ENCODE measurements at regions not wholly inside any gene's neighbourhood (a gene's known extent, or its start where the extent isn't known, plus 50 kb on each side); places are given as distances from the start of the nearest gene placed in this dataset.

DNA sequence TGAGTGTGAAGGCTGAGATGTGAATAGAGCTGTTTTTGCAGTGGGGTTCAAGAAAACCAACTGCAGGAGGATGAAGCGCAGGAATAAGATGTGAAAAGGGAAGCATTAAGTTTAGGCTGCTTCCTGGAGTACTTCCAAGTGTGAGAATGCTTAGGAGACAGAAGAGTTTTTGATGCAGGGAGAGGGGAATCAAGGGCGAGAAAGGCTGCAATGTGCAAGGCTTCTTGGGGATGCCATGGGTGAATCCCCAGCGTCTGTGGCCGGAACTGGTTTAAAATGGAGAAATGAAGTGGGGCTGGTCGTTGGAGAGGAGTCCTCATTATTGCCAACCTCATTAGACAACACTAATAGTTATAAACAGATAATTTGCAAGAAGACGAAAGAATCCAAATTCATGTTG, 764.9 kb downstream of the LIG4 start:
- no peak for DNase-seq (ENCODE audit: low read depth in 3 of 3, low spot score in 2 of 3)

DNA sequence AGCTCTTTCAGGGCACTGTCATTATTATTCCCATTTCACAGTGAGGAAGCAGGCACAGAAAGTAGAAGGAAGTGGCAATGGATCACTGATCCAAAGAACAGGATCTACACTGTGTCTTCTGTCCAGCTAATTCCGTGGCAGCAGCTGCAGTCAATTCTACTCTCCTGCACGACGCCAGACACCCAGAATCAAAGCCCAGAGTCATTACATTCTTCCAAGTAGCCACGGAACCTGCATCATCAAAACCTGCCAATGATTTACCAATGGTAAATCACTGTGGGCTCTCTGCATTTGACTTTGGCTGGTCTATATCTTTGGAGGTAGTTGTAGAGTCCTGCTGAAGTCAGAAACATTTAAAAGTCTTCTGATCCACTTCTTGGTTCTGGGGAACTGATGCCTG, 767.7 kb downstream of the LIG4 start:
- DNase-seq (ENCODE audit: low read depth in 3 of 3, low spot score in 2 of 3), result no peak

DNA sequence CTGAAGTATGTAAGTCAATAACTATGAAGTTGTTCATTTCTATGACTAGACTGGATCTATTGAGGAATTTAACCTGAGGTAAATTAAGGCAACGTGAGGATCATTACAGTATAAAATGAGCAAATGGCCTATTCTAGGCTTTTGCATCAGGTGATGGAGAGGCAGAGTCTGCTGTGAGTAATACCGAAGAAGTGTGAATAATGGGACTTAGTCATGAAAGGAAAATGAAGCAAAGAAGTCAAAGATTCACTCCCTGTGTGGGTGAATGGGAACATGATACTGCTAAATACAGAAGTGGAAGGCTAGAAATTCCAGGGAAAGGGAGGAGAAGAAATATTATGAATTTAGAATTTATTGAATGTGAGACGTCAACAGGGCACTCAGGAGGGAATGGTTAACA, 774.1 kb downstream of the LIG4 start:
- DNase-seq (ENCODE audit: low read depth in 3 of 3, low spot score in 2 of 3), result no peak

GRCh38 chr13:107438251-107438650, 777.1 kb downstream of the LIG4 start:
- DNase-seq (ENCODE audit: low read depth in 3 of 3, low spot score in 2 of 3), result no peak

- DNase-seq (ENCODE audit: low read depth in 3 of 3, low spot score in 2 of 3), result no peak
Measured at GRCh38 chr13:107434347-107434746, 781.0 kb downstream of the LIG4 start.

- no peak for DNase-seq (ENCODE audit: low read depth in 3 of 3, low spot score in 2 of 3)
Measured at GRCh38 chr13:107427536-107427935, 787.8 kb downstream of the LIG4 start.

GRCh38 chr13:107422421-107422820, 792.9 kb downstream of the LIG4 start:
- DNase-seq (ENCODE audit: low read depth in 3 of 3, low spot score in 2 of 3), result no peak

DNA sequence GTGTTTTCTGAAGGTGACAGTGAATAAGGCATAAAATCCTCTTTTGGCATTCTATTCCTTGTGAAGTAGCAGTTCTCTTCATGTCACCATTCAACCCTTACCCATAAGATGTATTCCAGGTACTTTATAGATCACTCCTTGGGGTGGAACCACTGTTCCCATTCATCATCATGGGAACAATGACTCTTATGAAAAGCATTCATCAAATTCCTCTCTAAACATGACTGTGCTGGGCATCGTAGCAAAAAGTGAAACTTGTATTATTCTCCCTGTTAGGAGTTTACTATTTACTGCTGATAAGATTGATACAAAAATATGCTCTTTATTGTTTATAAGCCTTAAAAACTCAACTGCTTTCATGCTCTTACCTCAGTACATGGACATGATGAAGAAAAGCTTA, 793.4 kb downstream of the LIG4 start:
- DNase-seq (ENCODE audit: low read depth in 3 of 3, low spot score in 2 of 3), result no peak

DNA sequence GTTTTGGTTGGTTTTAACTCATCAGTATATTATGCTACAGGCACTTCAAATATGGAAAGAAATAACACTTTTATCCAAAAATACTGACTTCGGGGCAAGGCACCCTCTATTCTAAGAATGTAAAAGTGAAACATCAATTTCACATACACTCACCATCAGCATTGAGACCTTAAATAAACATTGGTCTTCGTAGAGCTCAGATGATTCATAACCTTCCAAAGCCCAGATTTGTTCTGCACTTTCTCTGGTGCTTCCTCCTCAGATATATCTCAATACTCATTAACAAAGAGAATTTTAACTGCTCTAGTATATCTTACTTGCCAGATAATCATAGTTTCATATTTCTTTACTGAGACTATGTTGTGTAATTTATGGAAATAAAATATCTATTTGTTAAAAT, 794.3 kb downstream of the LIG4 start:
- no peak for DNase-seq (ENCODE audit: low read depth in 3 of 3, low spot score in 2 of 3)

DNA sequence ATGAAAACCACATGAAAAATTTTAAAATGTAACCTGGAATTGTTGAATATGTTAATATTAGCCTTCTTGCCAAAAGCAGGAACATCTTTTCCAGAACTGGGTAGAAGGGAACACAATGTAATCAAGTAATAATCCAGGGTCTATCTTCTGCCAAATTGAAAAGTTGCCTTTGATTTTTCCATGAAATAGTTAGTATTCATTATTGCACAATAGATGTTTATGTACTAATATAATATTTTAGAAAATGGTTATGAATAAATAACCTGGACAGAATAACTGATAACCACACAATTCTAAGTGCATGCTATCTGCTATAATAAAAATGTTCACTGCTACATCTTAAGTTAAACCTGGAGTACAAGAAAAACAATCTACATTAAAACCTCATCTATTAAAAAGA, 802.3 kb downstream of the LIG4 start:
- DNase-seq (ENCODE audit: low read depth in 3 of 3, low spot score in 2 of 3), result no peak

- no peak for DNase-seq (ENCODE audit: low read depth in 3 of 3, low spot score in 2 of 3)
Measured at GRCh38 chr13:107407074-107407473, 808.3 kb downstream of the LIG4 start.

- DNase-seq (ENCODE audit: low read depth in 3 of 3, low spot score in 2 of 3), result no peak
Measured at GRCh38 chr13:107395927-107396662, 819.2 kb downstream of the LIG4 start.

- no peak for DNase-seq (ENCODE audit: low read depth in 3 of 3, low spot score in 2 of 3)
Measured at GRCh38 chr13:107392205-107392604, 823.1 kb downstream of the LIG4 start.

- no peak for DNase-seq (ENCODE audit: low read depth in 3 of 3, low spot score in 2 of 3)
Measured at GRCh38 chr13:107387525-107387924, 819.6 kb upstream of the ARGLU1 start.

- no peak for DNase-seq (ENCODE audit: low read depth in 3 of 3, low spot score in 2 of 3)
Measured at GRCh38 chr13:107379407-107380155, 811.6 kb upstream of the ARGLU1 start.

- DNase-seq (ENCODE audit: low read depth in 3 of 3, low spot score in 2 of 3), result no peak
Measured at GRCh38 chr13:107376341-107377125, 808.6 kb upstream of the ARGLU1 start.

- DNase-seq (ENCODE audit: low read depth in 3 of 3, low spot score in 2 of 3), result no peak
Measured at GRCh38 chr13:107375701-107376340, 807.9 kb upstream of the ARGLU1 start.

- DNase-seq (ENCODE audit: low read depth in 3 of 3, low spot score in 2 of 3), result no peak
Measured at GRCh38 chr13:107374038-107374437, 806.1 kb upstream of the ARGLU1 start.

- DNase-seq (ENCODE audit: low read depth in 3 of 3, low spot score in 2 of 3), result peak in 1 of 3 donors; percentile 13
Measured at GRCh38 chr13:107373551-107373950, 805.6 kb upstream of the ARGLU1 start.

DNA sequence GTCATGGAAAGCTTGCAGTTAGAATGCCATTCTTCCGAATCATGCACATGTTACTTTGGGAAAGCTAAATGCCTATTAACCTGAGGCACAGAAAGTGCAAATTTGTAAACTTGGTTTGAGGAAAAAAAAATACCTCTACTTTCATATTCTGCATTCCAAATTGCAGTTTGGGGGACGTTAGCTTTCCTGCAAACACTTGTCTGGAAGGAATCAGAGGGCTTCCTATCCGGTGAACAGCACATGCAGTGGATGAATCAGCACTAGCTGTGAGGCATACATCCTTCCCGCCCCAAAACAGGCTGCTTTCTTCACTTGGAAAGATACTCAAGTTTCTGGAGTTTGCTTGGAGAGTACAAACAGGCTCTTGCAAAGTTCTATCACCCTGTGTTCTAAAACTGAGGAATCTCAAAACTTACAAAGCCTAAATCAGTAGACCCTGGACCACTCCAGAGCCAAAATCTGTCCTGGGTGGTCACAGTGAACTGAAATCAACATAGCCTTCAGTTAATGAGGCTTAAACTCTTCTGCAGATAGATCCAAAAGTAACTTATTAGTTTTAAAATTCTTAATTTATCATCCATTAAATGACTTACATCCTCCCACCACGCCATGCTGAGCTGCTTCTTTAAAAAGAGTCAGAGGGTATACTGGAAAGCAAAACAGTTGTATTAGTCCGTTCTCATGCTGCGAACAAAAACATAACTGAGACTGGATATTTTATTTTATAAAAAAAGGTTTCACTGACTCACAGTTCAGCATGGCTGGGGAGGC, 802.3 kb upstream of the ARGLU1 start:
- DNase-seq (ENCODE audit: low read depth in 3 of 3, low spot score in 2 of 3), result peak in 1 of 3 donors; percentile 3
